Thymus (tissue), 11 donors: ENCODE measurements at regions not wholly inside any gene's neighbourhood (a gene's known extent, or its start where the extent isn't known, plus 50 kb on each side); places are given as distances from the start of the nearest gene placed in this dataset.
"Not testable (repeated sequence)": the region's sequence is repeated elsewhere in the genome, so short reads cannot be mapped to it uniquely, and the experiment has no call there.

Experiments
- DNase-seq, 9 donors: peaks; one replicate each; pipeline ENCODE4 v3.0.0-alpha.2; 2013; ENCODE audit warnings: low spot score in 9 of 9, low read depth in 6 of 9, missing footprints in 1 of 9
- H3K27ac ChIP-seq, 2 donors: one replicate each; pipeline ENCODE4 v1.5.1; 2013; ENCODE audit warnings: control low read depth in 1 of 2, low read depth in 1 of 2, low read length in 1 of 2, mild to moderate bottlenecking in 1 of 2, moderate library complexity in 1 of 2
- H3K27me3 ChIP-seq, 2 donors: one replicate each; pipeline ENCODE4 v1.5.1; 2013; ENCODE audit warnings: low read length in 1 of 2; ENCODE audit not compliant: control insufficient read depth in 2 of 2, insufficient read depth in 1 of 2
- H3K36me3 ChIP-seq, 2 donors: one replicate each; pipeline ENCODE4 v1.5.1; 2013; ENCODE audit warnings: low read length in 1 of 2, mild to moderate bottlenecking in 1 of 2, moderate library complexity in 1 of 2; ENCODE audit not compliant: control insufficient read depth in 2 of 2, insufficient read depth in 2 of 2
- H3K4me1 ChIP-seq, 2 donors: one replicate each; pipeline ENCODE4 v1.5.1; 2013; ENCODE audit warnings: low read length in 2 of 2; ENCODE audit not compliant: control insufficient read depth in 2 of 2, insufficient read depth in 2 of 2
- H3K4me3 ChIP-seq, 2 donors: one replicate each; pipeline ENCODE4 v1.5.1; 2013; ENCODE audit warnings: low read length in 2 of 2, control low read depth in 1 of 2, mild to moderate bottlenecking in 1 of 2
- H3K9me3 ChIP-seq, 2 donors: one replicate each; pipeline ENCODE4 v1.5.1; 2013; ENCODE audit warnings: low read length in 1 of 2, mild to moderate bottlenecking in 1 of 2; ENCODE audit not compliant: control insufficient read depth in 2 of 2, insufficient read depth in 1 of 2
- WGBS: extraction: QIAGEN DNeasy Blood & Tissue Kit; methylation state at CpG from one replicate; pipeline ENCODE4 v1.1.7; 2013; 5-methylcytosine and 5-hydroxymethylcytosine counted together
- donor health status: healthy.

- H3K4me1 ChIP-seq: no peaks in the 10 kb centered on the region
- no peak overlapping the region for H3K27ac ChIP-seq
- H3K4me3 ChIP-seq: no peak overlapping the region
- DNase-seq: no peak
- 87% methylated on average over 3 of the region's 3 CpGs for WGBS
- H3K9me3 ChIP-seq: peaks cover 0 to 4% of the 10 kb centered on the region in 2 donors
- no peaks in the 10 kb centered on the region for H3K36me3 ChIP-seq
- no peaks in the 10 kb centered on the region for H3K27me3 ChIP-seq
Observed at GRCh38 chr3:96347289-96347688, 467.1 kb upstream of the EPHA6 start.

DNA sequence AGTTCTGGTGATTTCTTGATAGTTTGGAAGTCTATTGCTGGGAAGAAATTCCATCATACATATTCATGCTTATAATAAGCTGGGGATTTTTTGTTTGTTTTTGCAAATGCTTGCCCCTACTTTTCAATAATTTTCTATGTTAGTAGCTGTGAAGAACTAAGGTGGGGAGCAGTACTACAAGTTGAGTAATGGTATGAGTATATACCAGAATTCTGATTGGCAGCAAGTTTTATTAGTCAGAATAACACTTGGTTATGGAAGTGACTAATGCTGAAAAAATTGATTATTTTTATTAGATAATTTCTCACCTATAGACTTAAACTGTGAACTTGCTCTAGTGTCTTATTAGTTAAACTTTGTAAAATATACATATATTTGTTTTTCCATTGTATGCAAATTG, 462.8 kb upstream of the EPHA6 start:
- not testable (repeated sequence) for DNase-seq, H3K9me3 ChIP-seq, H3K27ac ChIP-seq, H3K4me3 ChIP-seq, H3K27me3 ChIP-seq, H3K36me3 ChIP-seq, H3K4me1 ChIP-seq

DNA sequence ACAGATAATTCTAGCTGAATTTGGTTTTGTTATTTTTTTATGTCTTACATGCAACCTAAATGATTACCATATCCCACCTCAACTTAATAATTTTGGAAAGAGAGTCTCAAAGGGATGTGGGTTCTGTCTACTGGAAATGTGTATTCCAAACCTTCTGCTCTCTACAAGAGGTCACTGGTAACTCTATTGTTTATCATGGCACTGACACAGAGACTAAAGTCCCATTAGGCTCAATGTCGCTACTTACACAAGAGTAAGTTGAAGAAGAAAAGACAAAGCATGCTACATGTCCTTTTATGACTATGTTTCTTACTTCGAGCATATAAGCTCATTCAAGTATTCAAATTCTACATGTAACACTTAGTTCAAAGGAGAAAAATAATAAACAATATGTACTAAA, 460.3 kb upstream of the EPHA6 start:
- DNase-seq: no peak
- Histone ChIP-seq H3K4me3 (no peak overlapping the region), H3K9me3 (peaks cover 2 to 10% of the 10 kb centered on the region in 2 donors), H3K36me3 (no peaks in the 10 kb centered on the region), H3K27me3 (no peaks in the 10 kb centered on the region), H3K27ac (no peak overlapping the region), H3K4me1 (no peaks in the 10 kb centered on the region)
- WGBS: 90% methylated on average over 2 of the region's 2 CpGs

GRCh38 chr3:96354742-96355141, 459.7 kb upstream of the EPHA6 start:
- H3K36me3 ChIP-seq: no peaks in the 10 kb centered on the region
- peaks cover 2 to 7% of the 10 kb centered on the region in 2 donors for H3K9me3 ChIP-seq
- DNase-seq: no peak
- no peak overlapping the region for H3K4me3 ChIP-seq
- no peaks in the 10 kb centered on the region for H3K27me3 ChIP-seq
- H3K4me1 ChIP-seq: no peaks in the 10 kb centered on the region
- no peak overlapping the region for H3K27ac ChIP-seq

- DNase-seq: no peak
- H3K27me3 ChIP-seq: no peaks in the 10 kb centered on the region
- H3K36me3 ChIP-seq: no peaks in the 10 kb centered on the region
- H3K4me1 ChIP-seq: no peaks in the 10 kb centered on the region
- no peak overlapping the region for H3K27ac ChIP-seq
- WGBS: 90% methylated on average over 1 of the region's 1 CpG
- H3K4me3 ChIP-seq: no peak overlapping the region
- H3K9me3 ChIP-seq: peaks cover 0 to 8% of the 10 kb centered on the region in 2 donors
Observed at GRCh38 chr3:96361241-96361640, 453.2 kb upstream of the EPHA6 start.

GRCh38 chr3:96370637-96371036, 443.8 kb upstream of the EPHA6 start:
- Histone ChIP-seq H3K36me3 (no peaks in the 10 kb centered on the region), H3K27me3 (no peaks in the 10 kb centered on the region), H3K4me3 (no peak overlapping the region), H3K4me1 (no peaks in the 10 kb centered on the region), H3K9me3 (no peaks in the 10 kb centered on the region), H3K27ac (no peak overlapping the region)
- DNase-seq: no peak

DNA sequence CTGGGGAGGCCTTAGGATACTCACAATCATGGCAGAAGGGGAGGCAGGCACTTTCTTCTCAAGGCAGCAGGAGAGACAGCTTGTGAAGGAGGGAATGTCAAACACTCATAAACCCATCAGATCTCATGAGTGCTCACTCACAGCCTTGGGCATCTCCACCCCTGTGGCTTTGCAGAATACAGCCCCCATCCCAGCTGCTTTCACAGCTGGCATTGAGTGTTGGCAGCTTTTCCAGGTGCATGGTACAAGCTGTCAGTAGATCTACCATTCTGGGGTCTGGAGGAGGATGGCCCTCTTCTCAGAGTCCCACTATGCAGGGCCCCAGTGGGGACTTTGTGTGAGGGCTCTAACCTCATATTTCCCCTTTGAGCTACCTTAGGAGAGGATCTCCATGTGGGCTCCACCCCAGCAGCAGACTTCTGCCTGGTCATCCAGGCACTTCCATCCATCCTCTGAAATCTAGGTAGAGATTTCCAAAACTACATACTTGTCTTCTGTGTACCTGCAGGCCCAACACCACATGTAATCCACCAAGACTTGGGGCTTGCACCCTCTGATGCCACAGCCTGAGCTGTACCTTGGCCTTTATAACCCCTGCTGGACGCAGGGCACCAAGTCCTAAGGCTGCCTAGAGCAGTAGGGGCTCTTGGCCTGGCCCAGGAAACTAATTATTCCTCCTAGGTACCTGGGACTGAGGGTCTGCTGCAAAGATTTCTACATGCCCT, 404.2 kb upstream of the EPHA6 start:
- Histone ChIP-seq H3K4me3 (no peak overlapping the region), H3K4me1 (no peaks in the 10 kb centered on the region), H3K36me3 (no peaks in the 10 kb centered on the region), H3K9me3 (peaks cover 0 to 6% of the 10 kb centered on the region in 2 donors), H3K27me3 (no peaks in the 10 kb centered on the region), H3K27ac (no peak overlapping the region)
- DNase-seq: no peak
- 74% methylated on average over 1 of the region's 1 CpG for WGBS

DNA sequence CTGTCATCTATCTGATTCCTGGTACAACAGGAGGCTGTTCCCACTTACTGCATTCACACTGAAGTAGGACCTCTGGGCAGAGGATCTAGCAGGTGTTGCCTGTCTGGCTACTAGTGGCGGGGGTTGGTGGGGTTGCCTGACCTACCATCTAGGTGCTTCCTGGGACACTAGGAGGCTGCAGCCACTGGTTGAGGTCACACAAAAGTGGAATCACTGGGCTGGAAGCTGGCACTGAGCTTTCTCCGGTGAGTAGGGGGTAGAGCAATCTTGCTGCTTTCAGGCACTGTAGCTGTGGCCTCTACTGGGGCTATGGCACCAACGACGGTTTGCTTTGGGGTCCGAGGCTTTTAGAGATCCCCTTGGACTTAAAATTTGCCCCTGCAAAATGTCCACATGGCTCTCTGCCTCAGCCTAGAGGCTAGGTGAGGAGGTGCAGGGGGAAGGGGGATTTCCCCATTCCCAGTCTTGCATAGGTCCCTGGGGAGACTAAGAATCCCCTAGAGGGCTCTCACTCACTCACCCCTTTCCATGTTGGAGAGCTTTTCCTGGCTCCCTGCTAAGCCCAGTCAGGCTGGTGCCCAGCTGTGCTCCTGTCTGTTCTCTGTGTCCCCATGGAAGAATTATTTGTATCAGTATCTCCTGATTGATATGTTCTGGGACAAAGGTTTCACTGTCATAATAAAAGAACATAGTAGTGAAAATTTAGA, 397.7 kb upstream of the EPHA6 start:
- no peak for DNase-seq
- Histone ChIP-seq H3K9me3 (peaks cover 0 to 11% of the 10 kb centered on the region in 2 donors), H3K27me3 (no peaks in the 10 kb centered on the region), H3K4me3 (no peak overlapping the region), H3K27ac (no peak overlapping the region), H3K4me1 (no peaks in the 10 kb centered on the region), H3K36me3 (no peaks in the 10 kb centered on the region)
- 94% methylated on average over 5 of the region's 5 CpGs for WGBS

DNA sequence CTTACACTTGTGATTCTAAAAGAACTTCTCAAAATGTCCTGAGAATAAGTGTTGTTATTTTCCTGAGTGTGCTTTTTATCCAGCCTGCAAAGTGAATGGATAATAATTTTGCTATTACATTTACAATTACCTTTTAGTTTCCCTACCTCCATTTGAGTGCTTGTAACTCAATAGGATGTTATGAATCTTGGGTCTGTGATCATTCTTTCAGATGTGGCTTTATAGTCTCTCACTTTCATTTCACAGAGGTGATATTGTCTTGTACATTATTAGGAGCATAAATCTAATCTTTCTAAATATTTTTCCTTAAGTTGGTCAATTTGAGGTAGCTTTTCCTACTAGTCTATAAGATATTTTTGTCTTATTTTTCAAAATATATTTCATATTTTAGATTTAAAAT, 386.3 kb upstream of the EPHA6 start:
- Histone ChIP-seq H3K27me3 (no peaks in the 10 kb centered on the region), H3K27ac (no peak overlapping the region), H3K36me3 (no peaks in the 10 kb centered on the region), H3K4me1 (no peaks in the 10 kb centered on the region), H3K9me3 (no peaks in the 10 kb centered on the region), H3K4me3 (no peak overlapping the region)
- DNase-seq: no peak
